Colonic mucosa (tissue), 4 donors: ENCODE measurements at regions not wholly inside any gene's neighbourhood (a gene's known extent, or its start where the extent isn't known, plus 50 kb on each side); places are given as distances from the start of the nearest gene placed in this dataset.

Experiments used
- DNase-seq: peaks from one replicate; pipeline ENCODE4 v3.0.0-alpha.2; 2020
- H3K27ac ChIP-seq: fragments of 200-600 bp; one replicate; pipeline ENCODE4 v1.8.0; 2021
- H3K27me3 ChIP-seq: fragments of 200-600 bp; one replicate; pipeline ENCODE4 v1.8.0; 2021
- H3K36me3 ChIP-seq: fragments of 200-600 bp; one replicate; pipeline ENCODE4 v1.8.0; 2021
- H3K4me1 ChIP-seq: fragments of 200-600 bp; one replicate; pipeline ENCODE4 v1.8.0; 2021; ENCODE audit warnings: mild to moderate bottlenecking
- H3K4me3 ChIP-seq: fragments of 200-600 bp; one replicate; pipeline ENCODE4 v1.8.0; 2021
- H3K9ac ChIP-seq, 2 donors: one replicate each; pipeline ENCODE4 v1.7.0; 2013; ENCODE audit warnings: control low read depth in 2 of 2, low read depth in 2 of 2, low read length in 2 of 2
- H3K9me3 ChIP-seq: fragments of 200-600 bp; one replicate; pipeline ENCODE4 v1.8.0; 2021
- CTCF ChIP-seq: fragments of 200-600 bp; IDR thresholded peaks from one replicate; pipeline ENCODE4 v1.8.0; 2022; ENCODE audit warnings: antibody characterized with exemption, mild to moderate bottlenecking
- intact Hi-C: fragments of 100-400 bp; cut with DNase I; formaldehyde crosslinking; loops from one replicate; pipeline ENCODE4 v1.14.1; 2022
- donor health status: healthy.
- donor health status: DM: no; HTN: no; CAD: no.
- donor health status: DM: no; HTN: no; CAD: no.

- no peak overlapping the region for H3K4me3 ChIP-seq
- H3K27me3 ChIP-seq: no peaks in the 10 kb centered on the region
- no peak overlapping the region for H3K27ac ChIP-seq
- intact Hi-C loops: no loop called here
- no peaks in the 10 kb centered on the region for H3K36me3 ChIP-seq
- no peaks in the 10 kb centered on the region for H3K9me3 ChIP-seq
- H3K4me1 ChIP-seq: no peaks in the 10 kb centered on the region
- no peak for TF ChIP-seq CTCF
- no peak for DNase-seq
- no peak overlapping the region for H3K9ac ChIP-seq
Observed at GRCh38 chr20:39446397-39446796, 484.3 kb downstream of the DHX35 start.

GRCh38 chr20:39445095-39445494 lies 483.0 kb downstream of the DHX35 start:
- Histone ChIP-seq H3K27me3 (no peaks in the 10 kb centered on the region), H3K27ac (no peak overlapping the region), H3K4me1 (no peaks in the 10 kb centered on the region), H3K36me3 (no peaks in the 10 kb centered on the region), H3K9ac (no peak overlapping the region), H3K4me3 (no peak overlapping the region), H3K9me3 (no peaks in the 10 kb centered on the region)
- intact Hi-C loops: no loop called here
- DNase-seq: no peak
- TF ChIP-seq CTCF: no peak

GRCh38 chr20:39433466-39433865 lies 471.3 kb downstream of the DHX35 start:
- DNase-seq: no peak
- Histone ChIP-seq H3K4me1 (no peaks in the 10 kb centered on the region), H3K27ac (no peak overlapping the region), H3K9me3 (no peaks in the 10 kb centered on the region), H3K27me3 (no peaks in the 10 kb centered on the region), H3K9ac (no peak overlapping the region), H3K36me3 (no peaks in the 10 kb centered on the region), H3K4me3 (no peak overlapping the region)
- intact Hi-C loops: no loop called here
- no peak for TF ChIP-seq CTCF

- no peak for TF ChIP-seq CTCF
- no peak for DNase-seq
- no peaks in the 10 kb centered on the region for H3K36me3 ChIP-seq
Observed at GRCh38 chr20:39431091-39431880, 469.1 kb downstream of the DHX35 start.

GRCh38 chr20:39429726-39430125 lies 467.6 kb downstream of the DHX35 start:
- no peak overlapping the region for H3K9ac ChIP-seq
- intact Hi-C loops: no loop called here
- no peak for DNase-seq
- H3K36me3 ChIP-seq: no peaks in the 10 kb centered on the region
- no peak for TF ChIP-seq CTCF
- no peak overlapping the region for H3K4me3 ChIP-seq
- no peaks in the 10 kb centered on the region for H3K9me3 ChIP-seq
- H3K4me1 ChIP-seq: no peaks in the 10 kb centered on the region
- H3K27ac ChIP-seq: no peak overlapping the region
- no peaks in the 10 kb centered on the region for H3K27me3 ChIP-seq

More at GRCh38 chr20:39431091-39431880, 469.1 kb downstream of the DHX35 start:
- no peaks in the 10 kb centered on the region for H3K9me3 ChIP-seq
- H3K4me3 ChIP-seq: no peak overlapping the region
- intact Hi-C loops: no loop called here
- no peak overlapping the region for H3K9ac ChIP-seq
- H3K4me1 ChIP-seq: no peaks in the 10 kb centered on the region
- H3K27me3 ChIP-seq: no peaks in the 10 kb centered on the region
- H3K27ac ChIP-seq: no peak overlapping the region
